Kidney (tissue), 13 donors: ENCODE measurements at regions not wholly inside any gene's neighbourhood (a gene's known extent, or its start where the extent isn't known, plus 50 kb on each side); places are given as distances from the start of the nearest gene placed in this dataset.

ENCODE experiments used
- DNase-seq, 5 donors: peaks; one replicate each; pipeline ENCODE4 v3.0.0-alpha.2; 2013 to 2020
- FAIRE-seq: peaks from 2 replicates; lab custom pipeline; 2012; peaks lifted over from hg19 to GRCh38; lab: Jason Lieb, UNC
- H3K27ac ChIP-seq, 2 donors: one replicate each; pipeline ENCODE4 v1.7.0; 2013; ENCODE audit warnings: low read depth in 2 of 2, low read length in 2 of 2, inconsistent platforms in 1 of 2
- H3K27me3 ChIP-seq: one replicate; pipeline ENCODE4 v1.7.1; 2013; ENCODE audit warnings: low read length, inconsistent platforms; ENCODE audit not compliant: control insufficient read depth, insufficient read depth
- H3K36me3 ChIP-seq, 3 donors: one replicate each; pipeline versions ENCODE4 v1.7.0 to v1.7.1; 2013; ENCODE audit warnings: low read length in 3 of 3, control low read depth in 1 of 3, inconsistent platforms in 1 of 3; ENCODE audit not compliant: insufficient read depth in 3 of 3, control insufficient read depth in 2 of 3
- H3K4me1 ChIP-seq, 3 donors: one replicate each; pipeline versions ENCODE4 v1.7.0 to v1.7.1; 2013; ENCODE audit warnings: low read length in 3 of 3, inconsistent platforms in 1 of 3, low read depth in 1 of 3; ENCODE audit not compliant: control insufficient read depth in 2 of 3, insufficient read depth in 2 of 3
- H3K4me3 ChIP-seq, 3 donors: one replicate each; pipeline versions ENCODE4 v1.7.0 to v1.8.1; 2013; ENCODE audit warnings: low read length in 3 of 3, control low read depth in 1 of 3, inconsistent platforms in 1 of 3
- H3K9ac ChIP-seq, 3 donors: one replicate each; pipeline versions ENCODE4 v1.7.0 to v1.7.1; 2013; ENCODE audit warnings: low read length in 3 of 3, control low read depth in 1 of 3, inconsistent platforms in 1 of 3
- H3K9me3 ChIP-seq, 3 donors: one replicate each; pipeline versions ENCODE4 v1.7.0 to v1.7.1; 2013; ENCODE audit warnings: low read length in 3 of 3, control low read depth in 1 of 3, inconsistent platforms in 1 of 3; ENCODE audit not compliant: control insufficient read depth in 2 of 3, insufficient read depth in 1 of 3
- intact Hi-C: fragments of 100-400 bp; cut with DNase I; formaldehyde crosslinking; loops from one replicate; pipeline ENCODE4 v1.11.1; 2022
- TF ChIP-seq, protein P1 (sequence below): IDR thresholded peaks from 3 replicates; pipeline ENCODE4 v1.5.1; 2012; ENCODE audit warnings: mild to moderate bottlenecking, moderate library complexity, borderline replicate concordance; ENCODE audit not compliant: insufficient read depth; ENCODE audit errors: extremely low read depth
- donor health status: control.
- donor health status: control.
- donor health status: control.
- donor health status: control.
- donor health status: control.
- donor health status: DM: yes; HTN: yes; CAD: no.
- donor health status: Normal renal cell carcinoma (clear cell type).

DNA sequence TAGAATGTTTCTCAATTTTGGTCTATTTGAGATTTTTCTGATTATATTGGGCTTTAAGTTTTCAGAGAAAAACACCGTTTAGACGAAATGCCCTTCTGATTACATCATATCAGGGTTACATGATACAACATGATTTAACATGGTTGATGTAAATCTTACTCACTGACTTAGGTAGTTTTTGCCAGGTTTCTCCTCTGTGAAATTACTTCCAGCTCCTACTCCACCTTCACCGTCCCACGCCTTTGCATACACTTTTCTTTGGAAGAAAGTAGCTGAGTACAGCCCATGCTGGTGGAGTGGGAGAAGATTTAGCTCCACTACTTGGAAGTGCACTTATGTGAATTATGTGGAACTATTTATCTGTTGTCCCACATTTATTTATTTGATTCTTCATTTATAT is 433.2 kb upstream of the KLHL1 start:
- Histone ChIP-seq H3K27me3 (no peaks in the 10 kb centered on the region), H3K4me3 (no peak overlapping the region), H3K9me3 (no peaks in the 10 kb centered on the region), H3K9ac (no peak overlapping the region), H3K27ac (no peak overlapping the region), H3K36me3 (no peaks in the 10 kb centered on the region), H3K4me1 (no peaks in the 10 kb centered on the region)
- intact Hi-C loops: no loop called here
- DNase-seq (no peak), FAIRE-seq (no peak)
- TF ChIP-seq, protein P1, sequence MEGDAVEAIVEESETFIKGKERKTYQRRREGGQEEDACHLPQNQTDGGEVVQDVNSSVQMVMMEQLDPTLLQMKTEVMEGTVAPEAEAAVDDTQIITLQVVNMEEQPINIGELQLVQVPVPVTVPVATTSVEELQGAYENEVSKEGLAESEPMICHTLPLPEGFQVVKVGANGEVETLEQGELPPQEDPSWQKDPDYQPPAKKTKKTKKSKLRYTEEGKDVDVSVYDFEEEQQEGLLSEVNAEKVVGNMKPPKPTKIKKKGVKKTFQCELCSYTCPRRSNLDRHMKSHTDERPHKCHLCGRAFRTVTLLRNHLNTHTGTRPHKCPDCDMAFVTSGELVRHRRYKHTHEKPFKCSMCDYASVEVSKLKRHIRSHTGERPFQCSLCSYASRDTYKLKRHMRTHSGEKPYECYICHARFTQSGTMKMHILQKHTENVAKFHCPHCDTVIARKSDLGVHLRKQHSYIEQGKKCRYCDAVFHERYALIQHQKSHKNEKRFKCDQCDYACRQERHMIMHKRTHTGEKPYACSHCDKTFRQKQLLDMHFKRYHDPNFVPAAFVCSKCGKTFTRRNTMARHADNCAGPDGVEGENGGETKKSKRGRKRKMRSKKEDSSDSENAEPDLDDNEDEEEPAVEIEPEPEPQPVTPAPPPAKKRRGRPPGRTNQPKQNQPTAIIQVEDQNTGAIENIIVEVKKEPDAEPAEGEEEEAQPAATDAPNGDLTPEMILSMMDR: no peak

DNA sequence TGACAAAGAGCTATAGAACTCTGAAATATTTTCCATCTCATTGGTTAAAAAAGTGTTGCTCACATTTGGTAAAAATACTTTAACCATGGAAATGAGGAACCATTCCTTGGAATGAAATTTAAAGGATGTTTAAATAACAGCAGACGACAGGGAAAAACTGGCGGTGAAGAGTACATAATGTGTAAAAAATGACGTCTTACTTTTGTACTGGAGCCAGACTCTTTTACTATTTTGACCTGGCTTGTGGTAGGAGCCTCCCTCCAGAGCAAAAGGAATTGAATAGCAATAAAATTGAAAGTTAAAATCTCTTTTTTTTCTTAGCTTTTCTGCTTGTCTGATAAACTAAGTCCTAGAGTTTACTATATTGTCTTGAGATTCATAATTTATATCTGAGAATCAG is 426.2 kb upstream of the KLHL1 start:
- TF ChIP-seq, protein P1: no peak
- no peak for DNase-seq
- intact Hi-C loops: no loop called here
- FAIRE-seq: no peak
- Histone ChIP-seq H3K36me3 (no peaks in the 10 kb centered on the region), H3K27ac (no peak overlapping the region), H3K27me3 (no peaks in the 10 kb centered on the region), H3K9ac (no peak overlapping the region), H3K4me1 (no peaks in the 10 kb centered on the region), H3K9me3 (no peaks in the 10 kb centered on the region), H3K4me3 (no peak overlapping the region)

DNA sequence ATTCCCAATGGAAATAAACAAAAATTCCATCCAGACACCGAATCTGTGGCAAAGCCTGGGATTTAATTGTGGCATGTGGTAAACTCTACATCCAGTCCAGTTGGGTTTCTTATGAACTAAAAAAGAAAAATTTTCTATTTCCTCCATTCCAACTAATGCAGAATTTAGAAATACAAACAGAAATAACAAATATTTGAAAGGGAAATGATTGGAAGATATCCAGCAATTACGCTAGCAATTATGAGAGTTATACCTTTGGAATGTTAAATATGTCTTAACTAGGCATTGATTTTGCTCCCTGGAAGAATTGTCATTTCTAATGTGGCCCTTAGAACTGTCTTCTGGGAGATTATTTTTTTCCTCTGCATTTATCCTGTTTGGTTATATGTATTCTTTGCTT is 421.4 kb upstream of the KLHL1 start:
- H3K27ac ChIP-seq: no peak overlapping the region
- TF ChIP-seq, protein P1: no peak
- no peaks in the 10 kb centered on the region for H3K4me1 ChIP-seq
- intact Hi-C loops: no loop called here
- FAIRE-seq (no peak), DNase-seq (no peak)
- H3K27me3 ChIP-seq: no peaks in the 10 kb centered on the region
- H3K36me3 ChIP-seq: no peaks in the 10 kb centered on the region
- no peak overlapping the region for H3K4me3 ChIP-seq
- no peak overlapping the region for H3K9ac ChIP-seq
- H3K9me3 ChIP-seq: no peaks in the 10 kb centered on the region

DNA sequence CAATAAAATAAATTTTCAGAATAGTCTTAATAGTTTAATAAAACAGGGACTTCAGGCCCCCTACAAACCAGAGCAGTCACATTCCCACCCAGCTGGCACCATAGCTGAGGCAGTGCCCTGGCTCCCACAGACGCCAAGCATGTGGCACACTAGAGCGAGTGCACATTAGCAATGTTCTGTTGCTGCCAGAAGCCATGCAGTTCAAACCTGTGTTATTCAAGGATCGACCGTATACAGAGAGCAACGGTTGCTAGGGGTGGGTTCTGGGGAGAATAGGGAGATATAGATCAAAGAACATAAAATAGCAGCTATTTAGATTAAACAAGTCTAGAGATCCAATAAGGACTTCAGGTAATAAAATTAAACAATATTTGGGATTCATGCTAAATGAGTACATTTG is 419.3 kb upstream of the KLHL1 start:
- no peak overlapping the region for H3K9ac ChIP-seq
- no peaks in the 10 kb centered on the region for H3K36me3 ChIP-seq
- DNase-seq (peak in 2 of 5 donors; percentile 11 to 25), FAIRE-seq (no peak)
- intact Hi-C loops: no loop called here
- H3K9me3 ChIP-seq: no peaks in the 10 kb centered on the region
- no peak overlapping the region for H3K27ac ChIP-seq
- no peak overlapping the region for H3K4me3 ChIP-seq
- H3K27me3 ChIP-seq: no peaks in the 10 kb centered on the region
- TF ChIP-seq, protein P1: no peak
- H3K4me1 ChIP-seq: no peaks in the 10 kb centered on the region
